ENCODE measurements at regions not wholly inside any gene's neighbourhood (a gene's known extent, or its start where the extent isn't known, plus 50 kb on each side); places are given as distances from the start of the nearest gene placed in this dataset.

GRCh38 chr7:17408245-17408903, 109.9 kb downstream of the AHR start (continued):
- TF ChIP-seq, protein P1, sequence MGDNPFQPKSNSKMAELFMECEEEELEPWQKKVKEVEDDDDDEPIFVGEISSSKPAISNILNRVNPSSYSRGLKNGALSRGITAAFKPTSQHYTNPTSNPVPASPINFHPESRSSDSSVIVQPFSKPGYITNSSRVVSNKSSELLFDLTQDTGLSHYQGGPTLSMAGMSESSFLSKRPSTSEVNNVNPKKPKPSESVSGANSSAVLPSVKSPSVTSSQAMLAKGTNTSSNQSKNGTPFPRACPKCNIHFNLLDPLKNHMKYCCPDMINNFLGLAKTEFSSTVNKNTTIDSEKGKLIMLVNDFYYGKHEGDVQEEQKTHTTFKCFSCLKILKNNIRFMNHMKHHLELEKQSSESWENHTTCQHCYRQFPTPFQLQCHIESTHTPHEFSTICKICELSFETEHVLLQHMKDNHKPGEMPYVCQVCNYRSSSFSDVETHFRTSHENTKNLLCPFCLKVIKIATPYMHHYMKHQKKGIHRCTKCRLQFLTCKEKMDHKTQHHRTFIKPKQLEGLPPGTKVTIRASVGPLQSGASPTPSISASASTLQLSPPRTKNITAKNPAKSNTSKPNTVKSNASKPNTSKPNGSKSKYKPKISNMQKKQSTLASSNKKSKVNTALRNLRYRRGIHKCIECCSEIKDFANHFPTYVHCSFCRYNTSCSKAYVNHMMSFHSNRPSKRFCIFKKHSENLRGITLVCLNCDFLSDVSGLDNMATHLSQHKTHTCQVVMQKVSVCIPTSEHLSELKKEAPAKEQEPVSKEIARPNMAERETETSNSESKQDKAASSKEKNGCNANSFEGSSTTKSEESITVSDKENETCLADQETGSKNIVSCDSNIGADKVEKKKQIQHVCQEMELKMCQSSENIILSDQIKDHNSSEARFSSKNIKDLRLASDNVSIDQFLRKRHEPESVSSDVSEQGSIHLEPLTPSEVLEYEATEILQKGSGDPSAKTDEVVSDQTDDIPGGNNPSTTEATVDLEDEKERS (CRISPR knock-in tag; IDR thresholded peaks at IDR 0.05): no peak
- TF ChIP-seq HOXA9 (CRISPR knock-in tag; IDR thresholded peaks at IDR 0.05; ENCODE audit: borderline replicate concordance) (no peak), ZNF24 (IDR thresholded peaks at IDR 0.05) (no peak), PRMT3 (CRISPR knock-in tag; IDR thresholded peaks at IDR 0.05; ENCODE audit: borderline replicate concordance, low read depth) (no peak), ZNF205 (CRISPR knock-in tag; IDR thresholded peaks at IDR 0.05) (no peak), HNRNPLL (IDR thresholded peaks at IDR 0.05; ENCODE audit: low read depth, low read length, poor library complexity, severe bottlenecking) (no peak), PHF5A (CRISPR knock-in tag; IDR thresholded peaks at IDR 0.05; ENCODE audit: low read depth, unreplicated experiment) (no peak), ZNF318 (CRISPR knock-in tag; IDR thresholded peaks at IDR 0.05) (no peak), ZBTB38 (CRISPR knock-in tag; IDR thresholded peaks at IDR 0.05) (no peak), ZNF678 (CRISPR knock-in tag; IDR thresholded peaks at IDR 0.05) (no peak), CCAR2 (optimal IDR thresholded peaks at IDR 0.05; ENCODE audit: low read depth, low read length) (no peak), TFAP4 (IDR thresholded peaks at IDR 0.05; ENCODE audit: borderline replicate concordance, low read depth) (no peak), REXO4 (CRISPR knock-in tag; IDR thresholded peaks at IDR 0.05; ENCODE audit: borderline replicate concordance) (no peak), ZNF709 (CRISPR knock-in tag; IDR thresholded peaks at IDR 0.05) (no peak), IKZF5 (CRISPR knock-in tag; IDR thresholded peaks at IDR 0.05) (peak; percentile 57; the same call in 1 of the 2 replicates), ZNF772 (CRISPR knock-in tag; IDR thresholded peaks at IDR 0.05) (no peak), ZNF20 (CRISPR knock-in tag; IDR thresholded peaks at IDR 0.05) (no peak)

Data from HepG2 (cell line).